H9 (cell line): ENCODE measurements at regions not wholly inside any gene's neighbourhood (a gene's known extent, or its start where the extent isn't known, plus 50 kb on each side); places are given as distances from the start of the nearest gene placed in this dataset.

ENCODE experiments used
- DNase-seq: peaks from one replicate; pipeline ENCODE4 v3.0.0-alpha.2; 2017
- H2AFZ ChIP-seq: one replicate; pipeline ENCODE4 v1.6.1; 2013; ENCODE audit warnings: mild to moderate bottlenecking, low read length, control low read depth, moderate library complexity
- H2AK5ac ChIP-seq: 2 replicates; pipeline ENCODE4 v1.6.1; 2013; ENCODE audit warnings: low read length, control low read depth, mixed read lengths; ENCODE audit not compliant: insufficient read length
- H2BK120ac ChIP-seq: one replicate; pipeline ENCODE4 v1.6.1; 2013; ENCODE audit warnings: low read depth, mild to moderate bottlenecking, low read length, control low read depth, inconsistent platforms; ENCODE audit not compliant: poor library complexity, severe bottlenecking
- H2BK12ac ChIP-seq: 2 replicates; pipeline ENCODE4 v1.6.1; 2013; ENCODE audit warnings: low read length, control low read depth, mixed read lengths, low read depth; ENCODE audit not compliant: insufficient read length
- H2BK15ac ChIP-seq: 2 replicates; pipeline ENCODE4 v1.6.1; 2013; ENCODE audit warnings: low read depth, low read length, control low read depth
- H2BK20ac ChIP-seq: one replicate; pipeline ENCODE4 v1.6.1; 2013; ENCODE audit warnings: low read depth, mild to moderate bottlenecking, low read length, control low read depth, inconsistent platforms; ENCODE audit not compliant: poor library complexity, severe bottlenecking
- H2BK5ac ChIP-seq: 2 replicates; pipeline ENCODE4 v1.6.1; 2013; ENCODE audit warnings: low read length, control low read depth, mixed read lengths; ENCODE audit not compliant: insufficient read length
- H3K14ac ChIP-seq: 2 replicates; pipeline ENCODE4 v1.6.1; 2013; ENCODE audit warnings: low read length, control low read depth; ENCODE audit not compliant: insufficient read depth
- H3K18ac ChIP-seq: 2 replicates; pipeline ENCODE4 v1.6.1; 2013; ENCODE audit warnings: low read depth, mild to moderate bottlenecking, mixed read lengths, low read length, control low read depth; ENCODE audit not compliant: insufficient read length
- H3K23ac ChIP-seq: 2 replicates; pipeline ENCODE4 v1.6.1; 2013; ENCODE audit warnings: low read length, control low read depth, mixed read lengths, low read depth; ENCODE audit not compliant: insufficient read length
- H3K23me2 ChIP-seq: 2 replicates; pipeline ENCODE4 v1.6.1; 2013; ENCODE audit warnings: low read depth, mild to moderate bottlenecking, mixed read lengths, low read length, control low read depth; ENCODE audit not compliant: insufficient read length, poor library complexity, severe bottlenecking
- H3K27ac ChIP-seq: 2 replicates; pipeline ENCODE4 v1.5.1; 2013; ENCODE audit warnings: low read length, control low read depth, mixed read lengths, low read depth; ENCODE audit not compliant: insufficient read length
- H3K27me3 ChIP-seq: 2 replicates; pipeline ENCODE4 v1.6.1; 2013; ENCODE audit warnings: low read length, control low read depth, inconsistent platforms; ENCODE audit not compliant: insufficient read depth
- H3K4ac ChIP-seq: 2 replicates; pipeline ENCODE4 v1.6.1; 2013; ENCODE audit warnings: low read depth, mild to moderate bottlenecking, control low read depth, inconsistent platforms, low read length, moderate library complexity
- H3K4me1 ChIP-seq: 2 replicates; pipeline ENCODE4 v1.6.1; 2013; ENCODE audit warnings: low read length, control low read depth, inconsistent platforms; ENCODE audit not compliant: insufficient read depth
- H3K4me2 ChIP-seq: 2 replicates; pipeline ENCODE4 v1.6.1; 2013; ENCODE audit warnings: low read length, control low read depth, mixed read lengths; ENCODE audit not compliant: insufficient read length, insufficient read depth
- H3K56ac ChIP-seq: 2 replicates; pipeline ENCODE4 v1.6.1; 2013; ENCODE audit warnings: low read depth, mild to moderate bottlenecking, mixed read lengths, low read length, control low read depth; ENCODE audit not compliant: insufficient read length
- H3K79me1 ChIP-seq: 2 replicates; pipeline ENCODE4 v1.6.1; 2013; ENCODE audit warnings: low read depth, mild to moderate bottlenecking, moderate library complexity, low read length, control low read depth, inconsistent platforms; ENCODE audit not compliant: insufficient read depth, poor library complexity, severe bottlenecking
- H3K79me2 ChIP-seq: 2 replicates; pipeline ENCODE4 v1.6.1; 2013; ENCODE audit warnings: low read length, control low read depth, inconsistent platforms; ENCODE audit not compliant: insufficient read depth
- H3K9ac ChIP-seq: 2 replicates; pipeline ENCODE4 v1.6.1; 2013; ENCODE audit warnings: low read length, control low read depth, mixed read lengths; ENCODE audit not compliant: insufficient read length; ENCODE audit errors: extremely low read depth
- H3K9me3 ChIP-seq: one replicate; pipeline ENCODE4 v1.6.1; 2013; ENCODE audit warnings: low read depth, low read length, inconsistent platforms; ENCODE audit not compliant: control insufficient read depth
- H3T11ph ChIP-seq: one replicate; pipeline ENCODE4 v1.6.1; 2013; ENCODE audit warnings: mild to moderate bottlenecking, low read length, control low read depth, inconsistent platforms
- H4K20me1 ChIP-seq: one replicate; pipeline ENCODE4 v1.6.1; 2013; ENCODE audit not compliant: control insufficient read depth, insufficient read length, insufficient read depth
- H4K5ac ChIP-seq: 2 replicates; pipeline ENCODE4 v1.6.1; 2013; ENCODE audit warnings: low read depth, mild to moderate bottlenecking, mixed read lengths, low read length, control low read depth; ENCODE audit not compliant: insufficient read length
- H4K8ac ChIP-seq: replicated peaks from 2 replicates; pipeline ENCODE4 v1.6.1; 2013; ENCODE audit warnings: low read length, control low read depth, mixed read lengths, low read depth; ENCODE audit not compliant: insufficient read length
- H4K91ac ChIP-seq: 2 replicates; pipeline ENCODE4 v1.6.1; 2013; ENCODE audit warnings: low read depth, mild to moderate bottlenecking, moderate library complexity, mixed read lengths, low read length, control low read depth; ENCODE audit not compliant: insufficient read length
- H3K27ac Mint-ChIP-seq, 3 experiments: 2 replicates in 2 of 3; 3 replicates in 1 of 3; pipeline ENCODE4 v1.8.0; 2020 to 2021; ENCODE audit warnings: mixed read lengths in 3 of 3, mild to moderate bottlenecking in 1 of 3, moderate library complexity in 1 of 3
- H3K27me3 Mint-ChIP-seq: 2 replicates; pipeline ENCODE4 v1.8.0; 2021; ENCODE audit warnings: low read depth, mild to moderate bottlenecking, moderate library complexity, mixed read lengths
- H3K36me3 Mint-ChIP-seq, 3 experiments: 2 replicates in 2 of 3; 3 replicates in 1 of 3; pipeline ENCODE4 v1.8.0; 2020 to 2021; ENCODE audit warnings: low read depth in 3 of 3, mixed read lengths in 3 of 3; ENCODE audit not compliant: insufficient read depth in 1 of 3
- H3K4me1 Mint-ChIP-seq, 2 experiments: 2 replicates each; pipeline ENCODE4 v1.8.0; 2020; ENCODE audit warnings: mixed read lengths in 2 of 2
- H3K4me3 Mint-ChIP-seq, 2 experiments: 2 replicates in 1 of 2; 3 replicates in 1 of 2; pipeline ENCODE4 v1.8.0; 2020 to 2021; ENCODE audit warnings: mild to moderate bottlenecking in 2 of 2, mixed read lengths in 2 of 2, moderate library complexity in 1 of 2
- H3K9me3 Mint-ChIP-seq, 2 experiments: 2 replicates in 1 of 2; 3 replicates in 1 of 2; pipeline ENCODE4 v1.8.0; 2020; ENCODE audit warnings: mild to moderate bottlenecking in 2 of 2, mixed read lengths in 2 of 2, moderate library complexity in 1 of 2
- WGBS: extraction: QIAGEN DNeasy Blood & Tissue Kit; methylation state at CpG from one replicate; pipeline ENCODE4 v1.1.7; 2013; ENCODE audit warnings: missing lambda C conversion rate, low lambda C conversion rate, mixed read lengths; ENCODE audit not compliant: insufficient read length; ENCODE audit errors: extremely low coverage; 5-methylcytosine and 5-hydroxymethylcytosine counted together
- TF ChIP-seq, protein P1 (sequence below): fragments of 200-600 bp; sonication (generic); conservative IDR thresholded peaks from 3 replicates; pipeline ENCODE4 v1.8.0; 2021; ENCODE audit warnings: antibody characterized with exemption, mild to moderate bottlenecking

DNA sequence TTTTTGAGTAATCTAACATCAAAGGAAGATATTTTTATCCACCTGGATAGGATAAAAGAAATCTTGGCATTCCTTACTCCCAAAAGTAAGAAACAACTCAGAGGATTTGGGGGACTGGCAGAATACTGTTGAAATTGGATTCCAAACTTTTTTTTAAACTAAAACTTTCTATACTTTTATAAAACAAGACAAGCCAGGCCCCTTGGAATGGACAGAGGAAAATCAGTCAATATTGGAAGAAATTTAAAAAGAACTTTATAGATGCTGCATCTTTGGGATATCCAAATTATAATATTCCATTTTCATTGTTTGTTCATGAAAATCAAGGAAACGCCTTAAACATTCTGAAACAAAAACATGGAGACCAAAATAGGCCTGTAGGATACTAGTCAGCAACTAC is 147.6 kb upstream of the PIEZO2 start:
- H2BK15ac ChIP-seq = no peak overlapping the region
- H2BK20ac ChIP-seq = no peak overlapping the region
- no peak overlapping the region for H4K8ac ChIP-seq
- H3K27ac ChIP-seq = no peak overlapping the region
- Mint-ChIP-seq H3K27me3 (no peaks in the 10 kb centered on the region), H3K4me1 (no peaks in the 10 kb centered on the region), H3K9me3 (peaks cover 15 to 19% of the 10 kb centered on the region in 2 experiments; a peak in 4 of 5 replicates), H3K4me3 (no peak overlapping the region), H3K36me3 (peaks cover 0 to 15% (median 2%) of the 10 kb centered on the region in 3 experiments; a peak in 2 of 7 replicates), H3K27ac (no peak overlapping the region)
- no peak for DNase-seq
- no peaks in the 10 kb centered on the region for H3K9me3 ChIP-seq
- H2BK120ac ChIP-seq = no peak overlapping the region
- H3T11ph ChIP-seq = no peak overlapping the region
- H3K4me2 ChIP-seq = no peak overlapping the region
- H3K23me2 ChIP-seq = no peaks in the 10 kb centered on the region
- H4K5ac ChIP-seq = no peak overlapping the region
- H3K56ac ChIP-seq = no peak overlapping the region
- no peak overlapping the region for H2AK5ac ChIP-seq
- no peaks in the 10 kb centered on the region for H3K79me2 ChIP-seq
- no peak overlapping the region for H2BK12ac ChIP-seq
- H3K4me1 ChIP-seq = no peaks in the 10 kb centered on the region
- no peak overlapping the region for H3K9ac ChIP-seq
- TF ChIP-seq, protein P1, sequence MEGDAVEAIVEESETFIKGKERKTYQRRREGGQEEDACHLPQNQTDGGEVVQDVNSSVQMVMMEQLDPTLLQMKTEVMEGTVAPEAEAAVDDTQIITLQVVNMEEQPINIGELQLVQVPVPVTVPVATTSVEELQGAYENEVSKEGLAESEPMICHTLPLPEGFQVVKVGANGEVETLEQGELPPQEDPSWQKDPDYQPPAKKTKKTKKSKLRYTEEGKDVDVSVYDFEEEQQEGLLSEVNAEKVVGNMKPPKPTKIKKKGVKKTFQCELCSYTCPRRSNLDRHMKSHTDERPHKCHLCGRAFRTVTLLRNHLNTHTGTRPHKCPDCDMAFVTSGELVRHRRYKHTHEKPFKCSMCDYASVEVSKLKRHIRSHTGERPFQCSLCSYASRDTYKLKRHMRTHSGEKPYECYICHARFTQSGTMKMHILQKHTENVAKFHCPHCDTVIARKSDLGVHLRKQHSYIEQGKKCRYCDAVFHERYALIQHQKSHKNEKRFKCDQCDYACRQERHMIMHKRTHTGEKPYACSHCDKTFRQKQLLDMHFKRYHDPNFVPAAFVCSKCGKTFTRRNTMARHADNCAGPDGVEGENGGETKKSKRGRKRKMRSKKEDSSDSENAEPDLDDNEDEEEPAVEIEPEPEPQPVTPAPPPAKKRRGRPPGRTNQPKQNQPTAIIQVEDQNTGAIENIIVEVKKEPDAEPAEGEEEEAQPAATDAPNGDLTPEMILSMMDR = no peak
- no CpG with 5 or more reads among the region's 1 CpG for WGBS
- H3K23ac ChIP-seq = no peak overlapping the region
- no peak overlapping the region for H3K18ac ChIP-seq
- no peak overlapping the region for H3K14ac ChIP-seq
- H4K20me1 ChIP-seq = no peaks in the 10 kb centered on the region
- no peaks in the 10 kb centered on the region for H3K79me1 ChIP-seq
- no peak overlapping the region for H2BK5ac ChIP-seq
- H3K4ac ChIP-seq = no peak overlapping the region
- no peak overlapping the region for H2AFZ ChIP-seq
- no peaks in the 10 kb centered on the region for H3K27me3 ChIP-seq
- H4K91ac ChIP-seq = no peak overlapping the region
